ENCODE measurements at regions not wholly inside any gene's neighbourhood (a gene's known extent, or its start where the extent isn't known, plus 50 kb on each side); places are given as distances from the start of the nearest gene placed in this dataset.

DNA sequence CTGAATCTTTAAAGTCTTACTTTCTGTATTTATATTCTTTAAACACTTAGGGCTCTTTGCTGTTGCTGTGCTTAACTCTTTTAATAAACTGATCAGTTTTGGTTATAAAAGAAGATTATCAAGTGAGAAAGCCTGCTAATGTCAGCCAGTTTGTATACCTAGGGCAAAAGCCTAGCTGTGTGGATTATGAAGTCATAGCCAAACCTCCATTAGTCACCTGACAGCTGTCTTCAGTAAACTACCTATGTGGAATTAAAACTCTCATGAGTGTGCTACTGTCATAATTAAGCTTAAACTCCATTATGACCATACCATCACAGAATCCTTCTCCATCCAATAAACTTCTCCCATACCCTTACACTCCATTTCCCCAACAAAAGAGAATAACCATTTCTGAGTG, 762.7 kb downstream of the NTRK3 start:
- H3K9me3 ChIP-seq (ENCODE audit: insufficient read depth, low read length, severe bottlenecking), result no peaks in the 10 kb centered on the region
- H3K4me3 ChIP-seq (ENCODE audit: low read depth in 1 of 2, low read length in 2 of 2), result no peak overlapping the region
- TF ChIP-seq, protein P1, sequence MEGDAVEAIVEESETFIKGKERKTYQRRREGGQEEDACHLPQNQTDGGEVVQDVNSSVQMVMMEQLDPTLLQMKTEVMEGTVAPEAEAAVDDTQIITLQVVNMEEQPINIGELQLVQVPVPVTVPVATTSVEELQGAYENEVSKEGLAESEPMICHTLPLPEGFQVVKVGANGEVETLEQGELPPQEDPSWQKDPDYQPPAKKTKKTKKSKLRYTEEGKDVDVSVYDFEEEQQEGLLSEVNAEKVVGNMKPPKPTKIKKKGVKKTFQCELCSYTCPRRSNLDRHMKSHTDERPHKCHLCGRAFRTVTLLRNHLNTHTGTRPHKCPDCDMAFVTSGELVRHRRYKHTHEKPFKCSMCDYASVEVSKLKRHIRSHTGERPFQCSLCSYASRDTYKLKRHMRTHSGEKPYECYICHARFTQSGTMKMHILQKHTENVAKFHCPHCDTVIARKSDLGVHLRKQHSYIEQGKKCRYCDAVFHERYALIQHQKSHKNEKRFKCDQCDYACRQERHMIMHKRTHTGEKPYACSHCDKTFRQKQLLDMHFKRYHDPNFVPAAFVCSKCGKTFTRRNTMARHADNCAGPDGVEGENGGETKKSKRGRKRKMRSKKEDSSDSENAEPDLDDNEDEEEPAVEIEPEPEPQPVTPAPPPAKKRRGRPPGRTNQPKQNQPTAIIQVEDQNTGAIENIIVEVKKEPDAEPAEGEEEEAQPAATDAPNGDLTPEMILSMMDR (IDR thresholded peaks at IDR 0.05; ENCODE audit: borderline replicate concordance, extremely low read depth, low read length, poor library complexity, severe bottlenecking), result no peak
- no peak for TF ChIP-seq EZH2 (IDR thresholded peaks at IDR 0.05; ENCODE audit: borderline replicate concordance, low read depth, low read length, severe bottlenecking)
- no peak for DNase-seq
- H3K27ac ChIP-seq (ENCODE audit: low read length), result no peak overlapping the region
- no peaks in the 10 kb centered on the region for H3K79me2 ChIP-seq (ENCODE audit: insufficient read depth, low read length)
- H4K20me1 ChIP-seq (ENCODE audit: insufficient read depth, low read length), result no peaks in the 10 kb centered on the region
- no peaks in the 10 kb centered on the region for H3K36me3 ChIP-seq (ENCODE audit: insufficient read depth, low read length)
- H3K9ac ChIP-seq (ENCODE audit: low read depth, low read length), result no peak overlapping the region
- no peak for ATAC-seq (ENCODE audit: insufficient read depth, low read depth)
- no peaks in the 10 kb centered on the region for H3K27me3 ChIP-seq (ENCODE audit: insufficient read depth, low read length, poor library complexity)
- no peaks in the 10 kb centered on the region for H3K4me1 ChIP-seq (ENCODE audit: insufficient read depth, low read length)
- no peak overlapping the region for H3K4me2 ChIP-seq (ENCODE audit: insufficient read depth, low read length)
- no peak overlapping the region for H2AFZ ChIP-seq (ENCODE audit: low read depth, low read length)

DNA sequence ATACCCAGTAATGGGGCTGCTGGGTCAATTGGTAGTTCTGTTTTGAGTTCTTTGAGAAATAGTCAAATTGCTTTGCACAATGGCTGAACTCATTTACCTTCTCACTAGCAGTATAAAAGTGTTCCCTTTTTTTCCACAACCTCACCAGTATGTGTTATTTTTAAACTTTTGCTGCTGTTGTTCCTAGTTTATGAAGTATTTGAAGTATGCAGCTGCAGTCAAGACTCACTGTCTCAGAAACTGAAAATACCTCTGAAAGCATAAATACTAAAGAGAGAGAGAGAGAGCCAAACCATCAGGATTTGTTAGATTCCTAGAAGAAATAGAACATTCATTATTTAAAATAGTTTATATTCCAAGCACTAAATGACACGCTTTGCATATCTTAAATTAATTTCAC, 764.2 kb downstream of the NTRK3 start:
- DNase-seq, result no peak
- no peaks in the 10 kb centered on the region for H4K20me1 ChIP-seq (ENCODE audit: insufficient read depth, low read length)
- H3K4me1 ChIP-seq (ENCODE audit: insufficient read depth, low read length), result no peaks in the 10 kb centered on the region
- no peaks in the 10 kb centered on the region for H3K9me3 ChIP-seq (ENCODE audit: insufficient read depth, low read length, severe bottlenecking)
- H3K4me2 ChIP-seq (ENCODE audit: insufficient read depth, low read length), result no peak overlapping the region
- no peaks in the 10 kb centered on the region for H3K27me3 ChIP-seq (ENCODE audit: insufficient read depth, low read length, poor library complexity)
- no peak overlapping the region for H2AFZ ChIP-seq (ENCODE audit: low read depth, low read length)
- TF ChIP-seq, protein P1 (IDR thresholded peaks at IDR 0.05; ENCODE audit: borderline replicate concordance, extremely low read depth, low read length, poor library complexity, severe bottlenecking), result no peak
- TF ChIP-seq EZH2 (IDR thresholded peaks at IDR 0.05; ENCODE audit: borderline replicate concordance, low read depth, low read length, severe bottlenecking), result no peak
- no peaks in the 10 kb centered on the region for H3K36me3 ChIP-seq (ENCODE audit: insufficient read depth, low read length)
- no peak overlapping the region for H3K27ac ChIP-seq (ENCODE audit: low read length)
- H3K4me3 ChIP-seq (ENCODE audit: low read depth in 1 of 2, low read length in 2 of 2), result no peak overlapping the region
- no peaks in the 10 kb centered on the region for H3K79me2 ChIP-seq (ENCODE audit: insufficient read depth, low read length)
- no peak overlapping the region for H3K9ac ChIP-seq (ENCODE audit: low read depth, low read length)
- no peak for ATAC-seq (ENCODE audit: insufficient read depth, low read depth)

DNA sequence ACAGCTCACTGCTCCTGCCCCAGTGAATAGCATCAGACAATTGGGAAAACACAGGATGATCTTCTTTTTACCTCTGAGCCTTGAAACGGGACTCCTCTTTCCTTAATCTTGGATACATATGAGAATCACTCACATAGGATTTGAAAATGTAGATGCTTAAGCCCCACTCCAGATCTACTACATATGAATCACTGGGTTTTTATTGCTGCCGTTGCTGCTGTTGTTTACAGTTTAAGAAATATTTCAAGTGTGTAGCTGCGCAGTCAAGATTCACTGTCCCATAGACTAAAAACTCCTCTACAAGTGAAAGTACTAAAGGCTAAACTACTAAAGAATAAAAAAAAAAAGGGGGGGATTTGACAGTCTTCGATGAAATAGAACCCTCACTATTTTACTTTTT, 765.9 kb downstream of the NTRK3 start:
- H3K9me3 ChIP-seq (ENCODE audit: insufficient read depth, low read length, severe bottlenecking), result no peaks in the 10 kb centered on the region
- no peak overlapping the region for H3K4me3 ChIP-seq (ENCODE audit: low read depth in 1 of 2, low read length in 2 of 2)

More for the DNA sequence above, 765.9 kb downstream of the NTRK3 start:
- DNase-seq, result no peak
- Histone ChIP-seq H4K20me1 (ENCODE audit: insufficient read depth, low read length) (no peaks in the 10 kb centered on the region), H3K4me1 (ENCODE audit: insufficient read depth, low read length) (no peaks in the 10 kb centered on the region), H3K79me2 (ENCODE audit: insufficient read depth, low read length) (no peaks in the 10 kb centered on the region), H3K27ac (ENCODE audit: low read length) (no peak overlapping the region), H2AFZ (ENCODE audit: low read depth, low read length) (no peak overlapping the region), H3K4me2 (ENCODE audit: insufficient read depth, low read length) (no peak overlapping the region), H3K9ac (ENCODE audit: low read depth, low read length) (no peak overlapping the region), H3K27me3 (ENCODE audit: insufficient read depth, low read length, poor library complexity) (no peaks in the 10 kb centered on the region), H3K36me3 (ENCODE audit: insufficient read depth, low read length) (no peaks in the 10 kb centered on the region)
- TF ChIP-seq EZH2 (IDR thresholded peaks at IDR 0.05; ENCODE audit: borderline replicate concordance, low read depth, low read length, severe bottlenecking), result no peak
- TF ChIP-seq, protein P1 (IDR thresholded peaks at IDR 0.05; ENCODE audit: borderline replicate concordance, extremely low read depth, low read length, poor library complexity, severe bottlenecking), result no peak
- no peak for ATAC-seq (ENCODE audit: insufficient read depth, low read depth)
